ENCODE measurements at regions not wholly inside any gene's neighbourhood (a gene's known extent, or its start where the extent isn't known, plus 50 kb on each side); places are given as distances from the start of the nearest gene placed in this dataset.

- DNase-seq (ENCODE audit: low read depth in 4 of 4, low spot score in 2 of 4): no peak
Observed at GRCh38 chr10:2476812-2477553, 590.4 kb upstream of the PFKP start.

- DNase-seq (ENCODE audit: low read depth in 4 of 4, low spot score in 2 of 4): no peak
Observed at GRCh38 chr10:2476218-2476811, 591.0 kb upstream of the PFKP start.

- DNase-seq (ENCODE audit: low read depth in 4 of 4, low spot score in 2 of 4): no peak
Observed at GRCh38 chr10:2475711-2476217, 591.6 kb upstream of the PFKP start.

GRCh38 chr10:2471811-2472210 is 595.5 kb upstream of the PFKP start:
- no peak for DNase-seq (ENCODE audit: low read depth in 4 of 4, low spot score in 2 of 4)

GRCh38 chr10:2469802-2470201 is 597.5 kb upstream of the PFKP start:
- DNase-seq (ENCODE audit: low read depth in 4 of 4, low spot score in 2 of 4): no peak

GRCh38 chr10:2464483-2464882 is 602.9 kb upstream of the PFKP start:
- DNase-seq (ENCODE audit: low read depth in 4 of 4, low spot score in 2 of 4): no peak

- DNase-seq (ENCODE audit: low read depth in 4 of 4, low spot score in 2 of 4): no peak
Observed at GRCh38 chr10:2463316-2463715, 604.0 kb upstream of the PFKP start.

GRCh38 chr10:2462581-2462980 is 604.8 kb upstream of the PFKP start:
- no peak for DNase-seq (ENCODE audit: low read depth in 4 of 4, low spot score in 2 of 4)

GRCh38 chr10:2460812-2461211 is 606.5 kb upstream of the PFKP start:
- no peak for DNase-seq (ENCODE audit: low read depth in 4 of 4, low spot score in 2 of 4)

GRCh38 chr10:2459713-2460112 is 607.6 kb upstream of the PFKP start:
- DNase-seq (ENCODE audit: low read depth in 4 of 4, low spot score in 2 of 4): no peak

- DNase-seq (ENCODE audit: low read depth in 4 of 4, low spot score in 2 of 4): no peak
Observed at GRCh38 chr10:2456834-2457233, 610.5 kb upstream of the PFKP start.

- no peak for DNase-seq (ENCODE audit: low read depth in 4 of 4, low spot score in 2 of 4)
Observed at GRCh38 chr10:2445370-2445769, 622.0 kb upstream of the PFKP start.

- DNase-seq (ENCODE audit: low read depth in 4 of 4, low spot score in 2 of 4): no peak
Observed at GRCh38 chr10:2439983-2440382, 627.4 kb upstream of the PFKP start.

GRCh38 chr10:2439000-2439399 is 628.3 kb upstream of the PFKP start:
- no peak for DNase-seq (ENCODE audit: low read depth in 4 of 4, low spot score in 2 of 4)

GRCh38 chr10:2438248-2438939 is 629.0 kb upstream of the PFKP start:
- no peak for DNase-seq (ENCODE audit: low read depth in 4 of 4, low spot score in 2 of 4)

- no peak for DNase-seq (ENCODE audit: low read depth in 4 of 4, low spot score in 2 of 4)
Observed at GRCh38 chr10:2436933-2437332, 630.4 kb upstream of the PFKP start.

- no peak for DNase-seq (ENCODE audit: low read depth in 4 of 4, low spot score in 2 of 4)
Observed at GRCh38 chr10:2431961-2432360, 635.4 kb upstream of the PFKP start.

GRCh38 chr10:2427412-2427811 is 639.9 kb upstream of the PFKP start:
- no peak for DNase-seq (ENCODE audit: low read depth in 4 of 4, low spot score in 2 of 4)

GRCh38 chr10:2425320-2425719 is 642.0 kb upstream of the PFKP start:
- no peak for DNase-seq (ENCODE audit: low read depth in 4 of 4, low spot score in 2 of 4)

GRCh38 chr10:2414562-2414961 is 652.8 kb upstream of the PFKP start:
- no peak for DNase-seq (ENCODE audit: low read depth in 4 of 4, low spot score in 2 of 4)

GRCh38 chr10:2414039-2414438 is 653.3 kb upstream of the PFKP start:
- DNase-seq (ENCODE audit: low read depth in 4 of 4, low spot score in 2 of 4): no peak

- DNase-seq (ENCODE audit: low read depth in 4 of 4, low spot score in 2 of 4): no peak
Observed at GRCh38 chr10:2410049-2410448, 657.3 kb upstream of the PFKP start.
